ENCODE measurements at regions not wholly inside any gene's neighbourhood (a gene's known extent, or its start where the extent isn't known, plus 50 kb on each side); places are given as distances from the start of the nearest gene placed in this dataset.

- no peaks in the 10 kb centered on the region for H3K36me3 ChIP-seq
- intact Hi-C loops (cut with DNase I), result no loop called here
- WGBS, result 1% methylated on average over 3 of the region's 3 CpGs
- no peaks in the 10 kb centered on the region for H3K9me3 ChIP-seq
- H3K27ac ChIP-seq, result no peak overlapping the region
- no peaks in the 10 kb centered on the region for H3K27me3 ChIP-seq (replicated peaks; ENCODE audit: insufficient read depth)
- no peak for TF ChIP-seq POLR2A (IDR thresholded peaks at IDR 0.05)
- peak; percentile 22 for TF ChIP-seq POLR2AphosphoS5 (IDR thresholded peaks at IDR 0.05)
- no peaks in the 10 kb centered on the region for H3K4me1 ChIP-seq (replicated peaks)
- H3K4me3 ChIP-seq, result no peak overlapping the region
- no peak for DNase-seq (ENCODE audit: low spot score)
These were observed 422.3 kb upstream of the ROBO1 start for GRCh38 chr3:80190051-80190450.

- 64% methylated on average over 2 of the region's 2 CpGs for WGBS
- intact Hi-C loops (cut with DNase I), result no loop called here
These were observed 420.2 kb upstream of the ROBO1 start for GRCh38 chr3:80187981-80188380.

GRCh38 chr3:80159990-80160506 lies 392.2 kb upstream of the ROBO1 start:
- DNase-seq (ENCODE audit: low spot score), result no peak
- Histone ChIP-seq H3K9me3 (no peaks in the 10 kb centered on the region), H3K27ac (no peak overlapping the region), H3K27me3 (replicated peaks; ENCODE audit: insufficient read depth) (no peaks in the 10 kb centered on the region), H3K36me3 (no peaks in the 10 kb centered on the region), H3K4me3 (no peak overlapping the region), H3K4me1 (replicated peaks) (no peaks in the 10 kb centered on the region)
- TF ChIP-seq CTCF (IDR thresholded peaks at IDR 0.05), result no peak
- TF ChIP-seq POLR2AphosphoS5 (IDR thresholded peaks at IDR 0.05), result no peak
- no peak for TF ChIP-seq POLR2A (IDR thresholded peaks at IDR 0.05)
- intact Hi-C loops (cut with DNase I), result no loop called here
- WGBS, result 78% methylated on average over 3 of the region's 3 CpGs

More at GRCh38 chr3:80187981-80188380, 420.2 kb upstream of the ROBO1 start:
- Histone ChIP-seq H3K9me3 (no peaks in the 10 kb centered on the region), H3K4me1 (replicated peaks) (no peaks in the 10 kb centered on the region), H3K36me3 (no peaks in the 10 kb centered on the region), H3K27me3 (replicated peaks; ENCODE audit: insufficient read depth) (no peaks in the 10 kb centered on the region), H3K4me3 (no peak overlapping the region), H3K27ac (no peak overlapping the region)
- no peak for TF ChIP-seq POLR2A (IDR thresholded peaks at IDR 0.05)
- no peak for TF ChIP-seq POLR2AphosphoS5 (IDR thresholded peaks at IDR 0.05)
- TF ChIP-seq CTCF (IDR thresholded peaks at IDR 0.05), result no peak
- DNase-seq (ENCODE audit: low spot score), result no peak

GRCh38 chr3:80158332-80158731 lies 390.5 kb upstream of the ROBO1 start:
- H3K27me3 ChIP-seq (replicated peaks; ENCODE audit: insufficient read depth), result no peaks in the 10 kb centered on the region
- TF ChIP-seq POLR2AphosphoS5 (IDR thresholded peaks at IDR 0.05) (no peak), POLR2A (IDR thresholded peaks at IDR 0.05) (no peak), CTCF (IDR thresholded peaks at IDR 0.05) (no peak)
- DNase-seq (ENCODE audit: low spot score), result no peak
- no peak overlapping the region for H3K4me3 ChIP-seq
- no peak overlapping the region for H3K27ac ChIP-seq
- no peaks in the 10 kb centered on the region for H3K4me1 ChIP-seq (replicated peaks)
- no peaks in the 10 kb centered on the region for H3K9me3 ChIP-seq
- H3K36me3 ChIP-seq, result no peaks in the 10 kb centered on the region
- intact Hi-C loops (cut with DNase I), result no loop called here
- WGBS, result 73% methylated on average over 3 of the region's 3 CpGs

GRCh38 chr3:80157546-80157945 lies 389.7 kb upstream of the ROBO1 start:
- H3K36me3 ChIP-seq, result no peaks in the 10 kb centered on the region
- DNase-seq (ENCODE audit: low spot score), result no peak
- H3K27ac ChIP-seq, result no peak overlapping the region
- H3K9me3 ChIP-seq, result no peaks in the 10 kb centered on the region
- no peaks in the 10 kb centered on the region for H3K27me3 ChIP-seq (replicated peaks; ENCODE audit: insufficient read depth)
- no peaks in the 10 kb centered on the region for H3K4me1 ChIP-seq (replicated peaks)
- intact Hi-C loops (cut with DNase I), result no loop called here
- no peak overlapping the region for H3K4me3 ChIP-seq
- TF ChIP-seq POLR2A (IDR thresholded peaks at IDR 0.05) (no peak), CTCF (IDR thresholded peaks at IDR 0.05) (no peak), POLR2AphosphoS5 (IDR thresholded peaks at IDR 0.05) (no peak)
- 88% methylated on average over 2 of the region's 2 CpGs for WGBS

Data from prostate gland (tissue), 2 donors.